Panc1 (cell line): ENCODE measurements at regions not wholly inside any gene's neighbourhood (a gene's known extent, or its start where the extent isn't known, plus 50 kb on each side); places are given as distances from the start of the nearest gene placed in this dataset.

ENCODE experiments used
- POLR2AphosphoS5 ChIP-seq: IDR thresholded peaks from 2 replicates; pipeline ENCODE4 v1.6.1; 2012; ENCODE audit warnings: mild to moderate bottlenecking, low read depth, low read length, moderate library complexity
- TF ChIP-seq, protein P1 (sequence below): fragments of 450-650 bp; IDR thresholded peaks from 2 replicates; pipeline ENCODE4 v1.5.1; 2017; ENCODE audit warnings: mild to moderate bottlenecking

DNA sequence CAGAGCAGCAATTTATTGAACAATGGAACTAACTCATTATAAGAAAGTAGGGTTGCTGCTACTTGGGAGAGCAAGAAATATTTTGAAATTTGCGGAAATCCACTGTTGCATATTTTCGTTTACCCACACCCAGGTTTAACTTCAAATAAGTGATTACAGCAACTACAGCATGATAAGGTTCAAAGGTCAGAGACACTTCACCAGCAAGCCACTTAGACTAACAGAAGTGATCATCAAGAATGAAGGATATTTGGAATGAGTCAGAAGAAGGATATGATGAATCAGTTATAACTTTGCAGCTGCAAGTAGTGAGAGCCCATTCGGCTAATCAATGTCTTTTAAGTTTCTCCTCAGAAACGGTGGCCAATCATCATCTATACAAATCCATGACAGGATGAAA lies 199.3 kb downstream of the TMA16 start:
- TF ChIP-seq, protein P1, sequence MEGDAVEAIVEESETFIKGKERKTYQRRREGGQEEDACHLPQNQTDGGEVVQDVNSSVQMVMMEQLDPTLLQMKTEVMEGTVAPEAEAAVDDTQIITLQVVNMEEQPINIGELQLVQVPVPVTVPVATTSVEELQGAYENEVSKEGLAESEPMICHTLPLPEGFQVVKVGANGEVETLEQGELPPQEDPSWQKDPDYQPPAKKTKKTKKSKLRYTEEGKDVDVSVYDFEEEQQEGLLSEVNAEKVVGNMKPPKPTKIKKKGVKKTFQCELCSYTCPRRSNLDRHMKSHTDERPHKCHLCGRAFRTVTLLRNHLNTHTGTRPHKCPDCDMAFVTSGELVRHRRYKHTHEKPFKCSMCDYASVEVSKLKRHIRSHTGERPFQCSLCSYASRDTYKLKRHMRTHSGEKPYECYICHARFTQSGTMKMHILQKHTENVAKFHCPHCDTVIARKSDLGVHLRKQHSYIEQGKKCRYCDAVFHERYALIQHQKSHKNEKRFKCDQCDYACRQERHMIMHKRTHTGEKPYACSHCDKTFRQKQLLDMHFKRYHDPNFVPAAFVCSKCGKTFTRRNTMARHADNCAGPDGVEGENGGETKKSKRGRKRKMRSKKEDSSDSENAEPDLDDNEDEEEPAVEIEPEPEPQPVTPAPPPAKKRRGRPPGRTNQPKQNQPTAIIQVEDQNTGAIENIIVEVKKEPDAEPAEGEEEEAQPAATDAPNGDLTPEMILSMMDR, result no peak
- TF ChIP-seq POLR2AphosphoS5, result no peak
